Gastroesophageal sphincter (tissue), 3 donors: ENCODE measurements at regions not wholly inside any gene's neighbourhood (a gene's known extent, or its start where the extent isn't known, plus 50 kb on each side); places are given as distances from the start of the nearest gene placed in this dataset.

Experiments
- CTCF ChIP-seq, 4 experiments: fragments of 200-600 bp in 2 of 4; fragments of 450-650 bp in 2 of 4; sonication (generic) in 1 of 4; IDR thresholded peaks; one replicate each; pipeline ENCODE4 v1.5.1; 2017 to 2019; ENCODE audit warnings: antibody characterized with exemption in 4 of 4, mild to moderate bottlenecking in 2 of 4, moderate library complexity in 2 of 4
- EP300 ChIP-seq: sonication (generic); formaldehyde crosslinking; IDR thresholded peaks from one replicate; pipeline ENCODE4 v1.6.1; 2017; ENCODE audit warnings: antibody characterized with exemption, mild to moderate bottlenecking
- POLR2A ChIP-seq, 2 donors: fragments of 450-650 bp; IDR thresholded peaks; one replicate each; pipeline ENCODE4 v1.6.1; 2017; ENCODE audit warnings: antibody characterized with exemption in 2 of 2, mild to moderate bottlenecking in 2 of 2, moderate library complexity in 1 of 2

GRCh38 chr2:75287624-75288316 lies 88.5 kb upstream of the TACR1 start:
- TF ChIP-seq EP300, result no peak
- no peak for TF ChIP-seq CTCF (IDR thresholded peaks at IDR 0.05)
- TF ChIP-seq POLR2A (IDR thresholded peaks at IDR 0.05), result no peak
